Gastrocnemius medialis (tissue), 4 donors: ENCODE measurements at regions not wholly inside any gene's neighbourhood (a gene's known extent, or its start where the extent isn't known, plus 50 kb on each side); places are given as distances from the start of the nearest gene placed in this dataset.

Experiments
- CTCF ChIP-seq, 5 experiments: fragments of 450-650 bp in 3 of 5; fragments of 200-600 bp in 2 of 5; sonication (generic) in 2 of 5; IDR thresholded peaks in 4 of 5; conservative IDR thresholded peaks in 1 of 5; 1 replicate in 4 of 5; 2 replicates in 1 of 5; pipeline ENCODE4 v1.5.1; 2016 to 2019; ENCODE audit warnings: antibody characterized with exemption in 5 of 5, mild to moderate bottlenecking in 3 of 5, moderate library complexity in 3 of 5
- POLR2A ChIP-seq, 2 donors: fragments of 450-650 bp; IDR thresholded peaks; one replicate each; pipeline ENCODE4 v1.6.1; 2017; ENCODE audit warnings: antibody characterized with exemption in 2 of 2, mild to moderate bottlenecking in 2 of 2, moderate library complexity in 2 of 2

- TF ChIP-seq CTCF (IDR thresholded peaks at IDR 0.05 in 4 of 5, conservative IDR thresholded peaks at IDR 0.05 in 1 of 5) (no peak), POLR2A (IDR thresholded peaks at IDR 0.05) (no peak)
These were observed 492.0 kb upstream of the SULF2 start for GRCh38 chr20:48277266-48277665.
